PFSK-1 (cell line): ENCODE measurements at regions not wholly inside any gene's neighbourhood (a gene's known extent, or its start where the extent isn't known, plus 50 kb on each side); places are given as distances from the start of the nearest gene placed in this dataset.

Experiments used
- FOXP2 ChIP-seq: optimal IDR thresholded peaks from 2 replicates; pipeline ENCODE3; 2011; ENCODE audit warnings: borderline replicate concordance, control low read depth, inconsistent platforms; ENCODE audit not compliant: insufficient read depth; ENCODE audit errors: extremely low read length, extremely low read depth
- POLR2AphosphoS5 ChIP-seq: IDR thresholded peaks from 2 replicates; pipeline ENCODE4 v1.6.1; 2012; ENCODE audit warnings: low read depth, mild to moderate bottlenecking, control low read depth, low read length, moderate library complexity
- SIN3A ChIP-seq: IDR thresholded peaks from 2 replicates; pipeline ENCODE4 v1.6.1; 2012; ENCODE audit warnings: mild to moderate bottlenecking, low read length, moderate library complexity, borderline replicate concordance; ENCODE audit not compliant: insufficient read depth
- TAF1 ChIP-seq: IDR thresholded peaks from 2 replicates; pipeline ENCODE4 v1.6.1; 2012; ENCODE audit warnings: low read length, control low read depth, borderline replicate concordance; ENCODE audit not compliant: insufficient read depth
- TF ChIP-seq, protein P1 (sequence below), 2 experiments: IDR thresholded peaks; 2 replicates each; pipeline versions ENCODE4 v1.6.1 to v1.8.0; 2011 to 2012; ENCODE audit warnings: low read depth in 2 of 2, low read length in 2 of 2, control low read depth in 1 of 2, inconsistent platforms in 1 of 2, mild to moderate bottlenecking in 1 of 2, moderate library complexity in 1 of 2; ENCODE audit not compliant: insufficient read depth in 1 of 2

DNA sequence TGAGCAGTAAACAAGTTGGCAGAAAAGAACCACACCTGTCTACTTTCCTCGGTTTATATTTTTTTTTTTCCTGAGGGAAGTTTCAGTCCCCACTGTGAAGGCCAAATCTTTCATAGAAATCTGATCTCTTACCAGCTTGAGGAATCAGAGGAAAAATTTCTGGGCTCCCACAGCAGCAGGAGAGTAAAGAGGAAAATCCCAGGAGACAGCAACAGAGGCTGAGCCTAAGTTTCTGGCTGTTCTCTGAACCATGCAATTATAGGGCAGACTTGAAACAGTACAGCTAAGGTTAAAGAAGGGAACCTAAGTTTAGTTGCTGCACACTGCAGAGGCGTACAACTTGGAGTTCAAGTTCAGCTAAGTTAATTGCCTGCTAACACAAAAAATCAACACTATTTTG, 1090.9 kb upstream of the INTU start:
- TF ChIP-seq, protein P1, sequence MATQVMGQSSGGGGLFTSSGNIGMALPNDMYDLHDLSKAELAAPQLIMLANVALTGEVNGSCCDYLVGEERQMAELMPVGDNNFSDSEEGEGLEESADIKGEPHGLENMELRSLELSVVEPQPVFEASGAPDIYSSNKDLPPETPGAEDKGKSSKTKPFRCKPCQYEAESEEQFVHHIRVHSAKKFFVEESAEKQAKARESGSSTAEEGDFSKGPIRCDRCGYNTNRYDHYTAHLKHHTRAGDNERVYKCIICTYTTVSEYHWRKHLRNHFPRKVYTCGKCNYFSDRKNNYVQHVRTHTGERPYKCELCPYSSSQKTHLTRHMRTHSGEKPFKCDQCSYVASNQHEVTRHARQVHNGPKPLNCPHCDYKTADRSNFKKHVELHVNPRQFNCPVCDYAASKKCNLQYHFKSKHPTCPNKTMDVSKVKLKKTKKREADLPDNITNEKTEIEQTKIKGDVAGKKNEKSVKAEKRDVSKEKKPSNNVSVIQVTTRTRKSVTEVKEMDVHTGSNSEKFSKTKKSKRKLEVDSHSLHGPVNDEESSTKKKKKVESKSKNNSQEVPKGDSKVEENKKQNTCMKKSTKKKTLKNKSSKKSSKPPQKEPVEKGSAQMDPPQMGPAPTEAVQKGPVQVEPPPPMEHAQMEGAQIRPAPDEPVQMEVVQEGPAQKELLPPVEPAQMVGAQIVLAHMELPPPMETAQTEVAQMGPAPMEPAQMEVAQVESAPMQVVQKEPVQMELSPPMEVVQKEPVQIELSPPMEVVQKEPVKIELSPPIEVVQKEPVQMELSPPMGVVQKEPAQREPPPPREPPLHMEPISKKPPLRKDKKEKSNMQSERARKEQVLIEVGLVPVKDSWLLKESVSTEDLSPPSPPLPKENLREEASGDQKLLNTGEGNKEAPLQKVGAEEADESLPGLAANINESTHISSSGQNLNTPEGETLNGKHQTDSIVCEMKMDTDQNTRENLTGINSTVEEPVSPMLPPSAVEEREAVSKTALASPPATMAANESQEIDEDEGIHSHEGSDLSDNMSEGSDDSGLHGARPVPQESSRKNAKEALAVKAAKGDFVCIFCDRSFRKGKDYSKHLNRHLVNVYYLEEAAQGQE (IDR thresholded peaks at IDR 0.05; ENCODE audit: insufficient read depth in 1 of 2, low read depth in 2 of 2, low read length in 2 of 2), result no peak
- TF ChIP-seq TAF1 (no peak), SIN3A (no peak), POLR2AphosphoS5 (no peak), FOXP2 (no peak)
